HL-60 (cell line): ENCODE measurements at regions not wholly inside any gene's neighbourhood (a gene's known extent, or its start where the extent isn't known, plus 50 kb on each side); places are given as distances from the start of the nearest gene placed in this dataset.

Experiments used
- DNase-seq, 2 experiments: peaks; one replicate each; pipeline ENCODE4 v3.0.0-alpha.2; 2010 to 2020; ENCODE audit warnings: low read depth in 1 of 2, low spot score in 1 of 2
- H3K27ac ChIP-seq: fragments of 250-450 bp; sonication (Bioruptor Pico); replicated peaks from 2 replicates; pipeline ENCODE4 v1.5.1; 2020; ENCODE audit warnings: mild to moderate bottlenecking, moderate library complexity
- H3K27me3 ChIP-seq: fragments of 250-450 bp; sonication (Bioruptor Pico); 2 replicates; pipeline ENCODE4 v1.5.1; 2021; ENCODE audit warnings: mild to moderate bottlenecking, moderate library complexity; ENCODE audit not compliant: insufficient read depth, poor library complexity, severe bottlenecking
- H3K4me3 ChIP-seq: replicated peaks from 2 replicates; pipeline ENCODE4 v1.5.1; 2011; ENCODE audit warnings: mild to moderate bottlenecking, control low read depth, low read length; ENCODE audit not compliant: insufficient read depth
- GABPA ChIP-seq: IDR thresholded peaks from 2 replicates; pipeline ENCODE4 v1.6.1; 2012; ENCODE audit warnings: low read depth
- POLR2AphosphoS5 ChIP-seq: IDR thresholded peaks from 2 replicates; pipeline ENCODE4 v1.6.1; 2012; ENCODE audit warnings: low read depth
- SPI1 ChIP-seq: IDR thresholded peaks from 2 replicates; pipeline ENCODE4 v1.6.1; 2012; ENCODE audit warnings: low read depth, mild to moderate bottlenecking, borderline replicate concordance
- TF ChIP-seq, protein P1 (sequence below): IDR thresholded peaks from 2 replicates; pipeline ENCODE4 v1.6.1; 2012; ENCODE audit warnings: low read depth; ENCODE audit not compliant: insufficient replicate concordance
- TF ChIP-seq, protein P2 (sequence below): IDR thresholded peaks from one replicate; pipeline ENCODE4 v1.5.1; 2011; ENCODE audit warnings: low read length, control low read depth, inconsistent platforms; ENCODE audit not compliant: insufficient read depth

DNA sequence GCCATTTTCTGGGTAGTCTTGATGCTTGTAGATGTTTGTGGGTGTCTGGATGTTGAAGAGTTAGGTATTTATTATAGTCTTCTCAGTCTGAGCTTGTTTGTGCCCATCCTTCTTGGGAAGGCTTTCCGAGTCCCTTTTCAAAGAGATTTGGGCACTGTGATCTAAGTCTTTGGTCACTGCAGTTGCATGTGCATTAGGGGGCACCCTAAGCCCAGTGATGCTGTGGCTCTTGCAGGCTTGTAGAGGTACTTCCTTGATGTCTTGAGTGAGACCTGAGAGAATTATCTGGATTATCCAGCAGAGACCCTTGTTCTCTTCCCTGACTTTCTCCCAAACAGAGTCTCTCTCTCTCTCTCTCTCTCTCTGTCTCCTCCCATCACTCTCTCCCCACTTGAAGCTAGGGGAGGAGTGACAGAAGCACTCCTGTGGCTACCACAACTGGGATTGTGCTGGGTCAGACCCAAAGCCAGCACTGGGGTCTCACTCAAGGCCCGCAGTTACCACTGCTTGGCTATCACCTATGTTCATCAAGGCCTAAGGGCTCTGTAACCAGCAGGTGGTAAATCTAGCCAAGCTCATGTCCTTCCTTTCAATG is 68.5 kb downstream of the TMCO5A start:
- peak; percentile 3 to 46 for DNase-seq
- TF ChIP-seq, protein P1, sequence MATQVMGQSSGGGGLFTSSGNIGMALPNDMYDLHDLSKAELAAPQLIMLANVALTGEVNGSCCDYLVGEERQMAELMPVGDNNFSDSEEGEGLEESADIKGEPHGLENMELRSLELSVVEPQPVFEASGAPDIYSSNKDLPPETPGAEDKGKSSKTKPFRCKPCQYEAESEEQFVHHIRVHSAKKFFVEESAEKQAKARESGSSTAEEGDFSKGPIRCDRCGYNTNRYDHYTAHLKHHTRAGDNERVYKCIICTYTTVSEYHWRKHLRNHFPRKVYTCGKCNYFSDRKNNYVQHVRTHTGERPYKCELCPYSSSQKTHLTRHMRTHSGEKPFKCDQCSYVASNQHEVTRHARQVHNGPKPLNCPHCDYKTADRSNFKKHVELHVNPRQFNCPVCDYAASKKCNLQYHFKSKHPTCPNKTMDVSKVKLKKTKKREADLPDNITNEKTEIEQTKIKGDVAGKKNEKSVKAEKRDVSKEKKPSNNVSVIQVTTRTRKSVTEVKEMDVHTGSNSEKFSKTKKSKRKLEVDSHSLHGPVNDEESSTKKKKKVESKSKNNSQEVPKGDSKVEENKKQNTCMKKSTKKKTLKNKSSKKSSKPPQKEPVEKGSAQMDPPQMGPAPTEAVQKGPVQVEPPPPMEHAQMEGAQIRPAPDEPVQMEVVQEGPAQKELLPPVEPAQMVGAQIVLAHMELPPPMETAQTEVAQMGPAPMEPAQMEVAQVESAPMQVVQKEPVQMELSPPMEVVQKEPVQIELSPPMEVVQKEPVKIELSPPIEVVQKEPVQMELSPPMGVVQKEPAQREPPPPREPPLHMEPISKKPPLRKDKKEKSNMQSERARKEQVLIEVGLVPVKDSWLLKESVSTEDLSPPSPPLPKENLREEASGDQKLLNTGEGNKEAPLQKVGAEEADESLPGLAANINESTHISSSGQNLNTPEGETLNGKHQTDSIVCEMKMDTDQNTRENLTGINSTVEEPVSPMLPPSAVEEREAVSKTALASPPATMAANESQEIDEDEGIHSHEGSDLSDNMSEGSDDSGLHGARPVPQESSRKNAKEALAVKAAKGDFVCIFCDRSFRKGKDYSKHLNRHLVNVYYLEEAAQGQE, result no peak
- TF ChIP-seq, protein P2, sequence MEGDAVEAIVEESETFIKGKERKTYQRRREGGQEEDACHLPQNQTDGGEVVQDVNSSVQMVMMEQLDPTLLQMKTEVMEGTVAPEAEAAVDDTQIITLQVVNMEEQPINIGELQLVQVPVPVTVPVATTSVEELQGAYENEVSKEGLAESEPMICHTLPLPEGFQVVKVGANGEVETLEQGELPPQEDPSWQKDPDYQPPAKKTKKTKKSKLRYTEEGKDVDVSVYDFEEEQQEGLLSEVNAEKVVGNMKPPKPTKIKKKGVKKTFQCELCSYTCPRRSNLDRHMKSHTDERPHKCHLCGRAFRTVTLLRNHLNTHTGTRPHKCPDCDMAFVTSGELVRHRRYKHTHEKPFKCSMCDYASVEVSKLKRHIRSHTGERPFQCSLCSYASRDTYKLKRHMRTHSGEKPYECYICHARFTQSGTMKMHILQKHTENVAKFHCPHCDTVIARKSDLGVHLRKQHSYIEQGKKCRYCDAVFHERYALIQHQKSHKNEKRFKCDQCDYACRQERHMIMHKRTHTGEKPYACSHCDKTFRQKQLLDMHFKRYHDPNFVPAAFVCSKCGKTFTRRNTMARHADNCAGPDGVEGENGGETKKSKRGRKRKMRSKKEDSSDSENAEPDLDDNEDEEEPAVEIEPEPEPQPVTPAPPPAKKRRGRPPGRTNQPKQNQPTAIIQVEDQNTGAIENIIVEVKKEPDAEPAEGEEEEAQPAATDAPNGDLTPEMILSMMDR, result peak; percentile 14
- H3K27ac ChIP-seq, result no peak overlapping the region

DNA sequence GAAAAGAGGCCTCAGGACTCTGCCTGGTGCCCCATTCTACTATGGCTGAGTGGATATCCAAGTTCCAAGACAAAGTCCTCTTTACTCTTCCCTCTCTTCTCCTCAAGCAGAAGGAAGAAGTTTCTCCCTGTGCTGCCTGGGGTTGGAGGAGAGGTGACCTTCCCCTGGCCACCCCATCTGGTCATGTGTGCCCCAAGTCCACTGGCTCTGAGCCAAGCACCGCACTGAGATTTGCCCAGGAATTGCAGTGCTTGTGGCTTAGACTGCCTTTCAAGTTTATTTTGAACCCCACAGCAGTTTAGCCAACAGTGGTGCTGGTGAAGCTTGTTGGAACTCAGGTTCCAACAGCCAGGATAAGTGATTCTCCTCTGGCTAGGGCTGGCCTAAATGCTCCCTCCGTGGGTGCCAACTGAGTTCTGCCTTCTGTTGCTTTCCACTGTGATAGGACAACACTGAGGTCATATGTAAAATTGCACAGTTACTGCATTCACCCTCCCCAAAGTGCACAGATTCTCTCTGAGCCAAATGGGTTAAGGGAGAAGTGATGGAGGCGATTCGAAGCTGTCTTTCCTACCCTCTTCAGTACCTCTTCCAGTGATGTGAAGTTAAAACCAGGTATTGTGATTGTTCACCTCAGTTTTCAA is 69.9 kb downstream of the TMCO5A start:
- no peaks in the 10 kb centered on the region for H3K27me3 ChIP-seq
- no peak overlapping the region for H3K27ac ChIP-seq
- TF ChIP-seq POLR2AphosphoS5 (no peak), SPI1 (no peak), GABPA (no peak)
- TF ChIP-seq, protein P1, result no peak
- TF ChIP-seq, protein P2, result no peak

More for the DNA sequence above, 68.5 kb downstream of the TMCO5A start:
- Histone ChIP-seq H3K4me3 (no peak overlapping the region), H3K27me3 (no peaks in the 10 kb centered on the region)

DNA sequence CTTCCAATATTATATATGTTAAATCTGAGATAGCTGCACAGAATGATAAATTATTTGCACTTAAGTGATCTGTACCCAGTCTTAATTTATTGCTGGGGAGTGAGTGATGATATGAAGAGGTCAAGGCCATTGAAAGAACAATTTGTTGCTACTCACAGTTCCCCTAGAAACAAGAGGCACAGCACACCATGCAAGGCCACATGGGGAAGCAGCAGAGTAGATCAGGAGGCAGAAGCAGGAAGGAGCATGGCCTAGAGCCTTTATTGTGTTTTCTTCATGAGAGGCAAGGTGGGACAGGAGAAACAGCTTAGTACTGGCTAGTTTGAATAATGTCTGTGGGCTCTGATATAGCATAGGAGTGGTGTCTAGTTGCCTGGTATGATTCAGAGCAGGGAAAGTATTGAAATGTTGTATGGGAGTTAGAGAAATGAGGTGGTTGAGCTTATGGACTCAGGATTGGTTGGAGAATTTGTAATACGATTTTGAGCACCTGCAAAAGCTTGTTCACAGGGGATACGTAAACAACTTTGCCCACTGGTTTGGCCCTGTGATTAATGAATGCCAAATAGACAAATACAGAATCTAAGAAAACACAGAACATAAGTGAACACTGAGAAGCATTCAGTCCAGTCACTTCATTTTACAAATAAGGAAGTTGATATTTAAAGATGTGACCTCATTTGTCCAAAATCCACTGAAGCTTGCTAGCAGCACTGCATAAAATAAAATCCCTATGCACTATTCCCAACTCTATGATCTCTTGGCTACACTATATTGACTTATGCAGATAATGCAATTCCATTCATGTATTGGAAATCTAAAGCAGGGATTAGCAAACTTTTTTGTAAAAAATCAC is 71.7 kb downstream of the TMCO5A start:
- TF ChIP-seq POLR2AphosphoS5 (no peak), GABPA (no peak), SPI1 (no peak)
- TF ChIP-seq, protein P1, result no peak
- TF ChIP-seq, protein P2, result no peak
- no peak for DNase-seq
- H3K27me3 ChIP-seq, result no peaks in the 10 kb centered on the region
- H3K27ac ChIP-seq, result no peak overlapping the region
- H3K4me3 ChIP-seq, result no peak overlapping the region

More for the DNA sequence above, 69.9 kb downstream of the TMCO5A start:
- no peak overlapping the region for H3K4me3 ChIP-seq
- DNase-seq, result no peak
